IPS DF 4.7 (cell line): ENCODE measurements at regions not wholly inside any gene's neighbourhood (a gene's known extent, or its start where the extent isn't known, plus 50 kb on each side); places are given as distances from the start of the nearest gene placed in this dataset.

Experiments used
- DNase-seq: peaks from one replicate; pipeline ENCODE4 v3.0.0-alpha.2; 2013; ENCODE audit warnings: low spot score; ENCODE audit errors: extremely low read depth

GRCh38 chr6:40946738-40947301, 92.2 kb downstream of the UNC5CL start:
- DNase-seq: no peak

DNA sequence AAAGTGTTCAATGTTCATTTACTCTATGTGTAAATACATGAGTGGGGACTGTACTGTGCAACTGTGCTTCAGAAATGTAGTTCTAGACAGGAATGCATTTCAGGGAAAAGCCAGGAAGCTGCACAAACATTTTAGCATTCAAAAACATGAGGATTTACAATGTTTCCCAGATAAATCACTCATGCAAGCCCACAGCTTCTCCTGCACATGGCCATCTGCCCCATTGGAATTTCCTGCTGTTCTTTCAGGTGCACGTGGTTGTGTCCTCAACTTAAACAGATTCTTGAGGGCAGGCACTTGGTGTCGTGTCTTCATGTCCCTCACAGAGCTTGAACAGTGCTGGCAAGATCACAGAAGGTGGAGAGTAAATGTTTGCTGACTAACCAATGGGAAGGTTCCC, 101.5 kb downstream of the UNC5CL start:
- no peak for DNase-seq

DNA sequence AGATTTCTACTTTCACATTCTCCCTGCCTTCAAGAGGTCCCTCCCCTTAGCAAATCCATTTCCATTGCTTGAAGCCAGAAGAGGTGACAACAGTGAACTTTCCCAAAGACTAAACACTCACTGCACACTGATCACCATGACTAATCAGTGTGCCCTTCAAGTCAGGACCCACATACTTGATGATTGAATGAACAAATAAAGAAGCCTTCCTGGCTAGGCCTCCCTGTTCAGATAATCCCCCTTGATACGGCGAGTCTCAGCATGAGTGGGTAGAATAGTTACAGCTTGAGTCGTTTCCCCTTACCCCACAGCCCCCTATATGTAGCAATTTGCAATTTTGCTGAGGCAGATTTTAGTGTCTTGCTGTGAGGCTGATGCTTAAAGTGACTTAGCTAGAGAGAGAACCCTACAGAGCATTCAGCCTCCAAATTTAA, 102.2 kb downstream of the UNC5CL start:
- no peak for DNase-seq

GRCh38 chr6:40933864-40934263, 105.2 kb downstream of the UNC5CL start:
- no peak for DNase-seq

- no peak for DNase-seq
Observed at GRCh38 chr6:40932953-40933352, 106.1 kb downstream of the UNC5CL start.

GRCh38 chr6:40932366-40932765, 106.7 kb downstream of the UNC5CL start:
- DNase-seq: no peak

DNA sequence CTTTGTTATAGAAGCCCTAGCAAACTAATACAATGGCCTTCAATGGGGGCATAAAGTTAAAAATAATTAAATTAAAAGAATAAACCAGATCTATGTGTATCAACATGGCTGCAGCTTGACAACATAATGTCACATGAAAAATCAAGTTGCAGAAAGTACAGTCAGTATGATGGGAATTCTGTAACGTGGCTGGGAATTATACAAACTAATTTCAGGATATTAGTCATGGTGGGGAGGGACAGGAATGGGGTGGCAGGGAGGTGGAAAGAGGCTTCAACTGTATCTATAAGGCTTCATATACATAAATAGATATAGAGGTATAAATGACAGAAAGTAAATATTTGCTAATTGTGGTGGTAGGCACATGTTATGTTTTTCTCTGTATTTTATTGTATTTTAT, 107.1 kb downstream of the UNC5CL start:
- no peak for DNase-seq

GRCh38 chr6:40930555-40930954, 108.5 kb downstream of the UNC5CL start:
- DNase-seq: no peak

DNA sequence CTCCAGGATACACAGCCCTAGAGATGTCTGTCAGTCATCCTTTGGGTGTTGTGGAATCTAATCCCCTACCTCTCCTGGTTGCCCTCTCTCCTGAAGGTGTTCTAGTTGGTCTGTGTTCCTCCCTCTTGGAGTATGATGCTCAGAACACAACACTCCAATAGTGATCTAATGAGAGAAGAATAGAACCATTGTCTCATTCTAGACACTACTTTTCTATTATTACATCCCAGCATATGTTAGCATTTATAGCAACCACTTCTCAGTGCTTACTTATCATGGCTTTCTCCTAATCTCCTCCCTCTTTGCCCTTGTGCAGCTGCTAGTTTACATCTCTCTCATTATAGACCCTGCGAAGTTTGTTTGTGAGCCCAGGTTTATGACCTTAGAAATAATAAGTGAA, 109.0 kb downstream of the UNC5CL start:
- DNase-seq: no peak

DNA sequence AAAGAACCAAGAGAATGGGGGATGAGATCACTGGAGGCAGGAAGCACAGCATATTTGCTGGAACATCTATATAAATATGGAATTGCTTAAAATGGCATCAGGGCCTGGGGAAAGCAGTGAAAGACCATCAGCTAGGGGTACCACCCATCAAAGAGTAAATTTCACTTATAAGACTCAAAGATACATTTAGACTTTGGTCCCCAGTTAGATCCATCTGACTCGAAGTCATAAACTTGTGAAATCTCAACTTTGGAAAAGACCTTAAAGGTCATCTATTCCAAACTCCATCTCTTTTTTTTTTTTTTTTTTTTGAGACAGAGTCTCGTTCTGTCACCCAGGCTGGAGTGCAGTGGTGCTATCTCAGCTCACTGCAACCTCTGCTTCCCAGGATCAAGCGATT, 109.8 kb downstream of the UNC5CL start:
- DNase-seq: no peak

DNA sequence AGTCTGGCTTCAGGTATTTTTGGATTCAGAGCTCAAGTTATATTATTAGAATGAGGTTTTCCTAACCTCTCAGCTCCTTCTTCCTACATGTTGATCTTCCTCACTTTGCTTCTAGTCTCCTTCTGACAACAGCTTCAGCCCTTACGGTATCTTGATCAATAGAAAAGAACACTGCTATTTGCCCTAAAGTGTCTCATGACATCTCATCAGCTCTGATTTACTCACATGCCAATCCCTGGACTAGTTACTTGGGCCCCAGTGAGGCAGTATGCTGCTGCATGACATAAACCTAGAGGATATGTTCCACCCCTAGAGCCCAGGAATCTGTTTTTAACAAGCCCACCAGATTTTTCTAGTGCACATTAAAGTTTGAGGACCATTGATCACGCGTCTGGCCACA, 110.3 kb downstream of the UNC5CL start:
- no peak for DNase-seq

DNA sequence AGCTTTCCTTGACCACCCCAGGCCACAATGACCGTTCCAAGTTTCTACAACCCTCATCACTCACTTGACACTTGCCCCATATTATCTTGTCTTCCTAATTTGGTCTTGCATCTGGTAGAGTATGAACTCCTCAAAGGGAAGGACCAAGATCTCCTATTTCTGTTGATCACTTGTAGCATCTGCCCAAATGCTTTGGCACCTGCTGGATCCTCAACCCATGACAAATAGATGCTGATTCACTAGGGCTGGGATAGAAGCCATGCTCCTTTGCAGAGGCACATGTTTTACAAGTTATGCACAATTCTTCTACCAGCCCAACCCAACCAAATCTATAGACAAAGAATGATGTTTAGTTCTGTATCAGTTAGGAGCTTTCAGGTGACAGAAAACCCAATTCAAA, 110.7 kb downstream of the UNC5CL start:
- DNase-seq: no peak

- no peak for DNase-seq
Observed at GRCh38 chr6:40925341-40925740, 113.7 kb downstream of the UNC5CL start.

DNA sequence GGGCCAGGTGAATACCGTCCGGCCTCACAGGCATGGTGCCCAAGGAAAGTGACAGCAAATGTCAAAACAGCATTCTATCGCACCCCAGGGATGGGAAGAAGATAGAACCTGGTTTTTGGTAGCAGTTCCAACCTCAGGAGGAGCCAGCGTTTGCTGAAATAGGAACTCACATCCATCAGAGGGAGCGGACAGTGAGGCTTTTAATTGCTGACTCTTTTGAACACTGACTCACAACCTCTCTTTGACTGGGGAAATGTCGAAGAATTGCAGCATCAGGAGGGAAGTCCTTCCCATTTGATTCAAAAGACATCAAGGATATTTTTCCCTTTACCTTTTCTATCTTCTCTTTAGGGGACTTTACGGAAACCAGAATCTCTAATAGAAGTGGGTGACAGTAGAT, 114.2 kb downstream of the UNC5CL start:
- no peak for DNase-seq

GRCh38 chr6:40923880-40924279, 115.1 kb downstream of the UNC5CL start:
- DNase-seq: no peak

- no peak for DNase-seq
Observed at GRCh38 chr6:40923326-40923725, 115.7 kb downstream of the UNC5CL start.

GRCh38 chr6:40922281-40922680, 116.7 kb downstream of the UNC5CL start:
- no peak for DNase-seq

DNA sequence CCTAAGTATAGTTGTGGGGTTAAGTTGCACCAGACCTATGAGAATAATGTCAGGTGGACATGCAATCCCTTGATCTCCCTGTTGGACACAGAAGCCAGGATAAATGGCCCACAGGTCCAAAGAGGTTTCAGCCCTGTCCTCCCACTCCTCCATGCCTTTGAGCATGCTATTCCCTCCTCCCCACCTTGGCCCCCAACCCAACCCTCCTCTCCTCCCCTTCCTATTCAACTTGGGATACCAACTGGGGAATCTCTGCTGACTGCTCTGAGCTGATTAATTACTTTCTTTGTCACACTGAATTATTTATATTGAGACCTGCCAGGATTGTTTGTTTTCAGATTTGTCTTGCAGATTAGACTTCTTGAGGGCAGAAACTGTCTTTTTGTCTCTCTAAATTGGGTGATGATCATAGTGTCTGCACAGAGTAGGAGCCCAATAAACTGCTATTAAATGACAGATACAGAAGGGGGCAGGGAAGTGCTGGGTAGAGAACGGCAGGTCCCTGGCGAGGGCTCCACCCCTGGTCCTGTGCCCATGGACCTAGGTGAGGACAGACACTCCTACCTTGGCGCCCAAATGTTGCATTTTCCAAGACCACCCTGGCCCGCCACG, 120.9 kb downstream of the UNC5CL start:
- no peak for DNase-seq

DNA sequence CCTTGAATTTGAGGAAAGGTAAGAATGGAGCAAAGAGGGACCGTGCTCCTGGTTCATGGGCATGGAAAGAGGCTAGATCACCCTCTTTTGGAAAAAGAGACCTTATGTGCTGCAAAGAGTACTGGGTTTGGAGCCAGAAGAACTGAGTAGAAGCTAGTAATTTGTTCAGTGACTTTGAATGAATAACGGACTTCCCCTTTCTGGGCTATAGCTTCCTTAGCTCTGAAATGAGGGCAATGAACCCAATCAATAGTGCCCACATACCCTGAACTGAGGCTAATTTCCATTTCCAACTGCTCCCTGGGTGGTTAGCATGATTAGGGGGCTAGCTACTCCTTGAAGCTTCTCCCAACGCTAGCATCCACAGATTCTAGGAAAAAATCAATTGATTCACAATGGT, 121.4 kb downstream of the UNC5CL start:
- DNase-seq: no peak

GRCh38 chr6:40916845-40917244, 122.2 kb downstream of the UNC5CL start:
- no peak for DNase-seq

- no peak for DNase-seq
Observed at GRCh38 chr6:40915165-40915564, 123.9 kb downstream of the UNC5CL start.

DNA sequence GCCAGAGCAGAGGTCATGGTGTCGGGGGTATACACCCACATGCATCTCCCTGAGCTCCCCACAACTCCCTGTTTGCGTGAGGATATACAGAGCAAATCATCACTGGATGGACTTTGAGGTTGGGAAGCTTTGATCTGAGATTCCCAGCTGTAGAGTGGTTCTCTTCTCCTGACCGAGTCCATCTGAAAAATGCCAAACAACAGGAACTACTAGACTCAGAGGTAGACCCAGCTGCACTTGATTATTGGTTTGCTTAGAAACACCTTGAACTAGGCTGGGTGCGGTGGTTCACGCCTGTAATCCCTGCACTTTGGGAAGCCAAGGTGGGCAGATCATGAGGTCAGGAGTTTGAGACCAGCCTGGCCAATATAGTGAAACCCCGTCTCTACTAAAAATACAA, 125.0 kb downstream of the UNC5CL start:
- DNase-seq: no peak

- DNase-seq: no peak
Observed at GRCh38 chr6:40912158-40912946, 126.7 kb downstream of the UNC5CL start.
